Calu3 (cell line): ENCODE measurements at regions not wholly inside any gene's neighbourhood (a gene's known extent, or its start where the extent isn't known, plus 50 kb on each side); places are given as distances from the start of the nearest gene placed in this dataset.

Experiments
- BruUV-seq: library from RNA; stranded (reverse); fragments of 400-500 nt; replicated peaks from 2 replicates; lab custom pipeline; 2021; lab: Mats Ljungman, UMichigan
- CTCF ChIA-PET: fragments of 300-600 bp; sonication (Branson Sonifier 250); formaldehyde crosslinking; loops from one replicate; lab custom pipeline; 2022; ENCODE audit warnings: antibody characterized with exemption; lab: Charles Lee
- DNase-seq: peaks from one replicate; pipeline ENCODE4 v3.0.0; 2022
- H3K27ac Mint-ChIP-seq: one replicate; pipeline ENCODE4 v1.8.0; 2022; ENCODE audit warnings: mixed read lengths; ENCODE audit not compliant: unreplicated experiment
- H3K27me3 Mint-ChIP-seq: one replicate; pipeline ENCODE4 v1.8.0; 2022; ENCODE audit warnings: mixed read lengths; ENCODE audit not compliant: unreplicated experiment
- H3K36me3 Mint-ChIP-seq: one replicate; pipeline ENCODE4 v1.8.0; 2022; ENCODE audit warnings: mild to moderate bottlenecking, moderate library complexity, mixed read lengths; ENCODE audit not compliant: insufficient read depth, unreplicated experiment
- H3K4me1 Mint-ChIP-seq: one replicate; pipeline ENCODE4 v1.8.0; 2022; ENCODE audit warnings: mild to moderate bottlenecking, low read depth, mixed read lengths; ENCODE audit not compliant: unreplicated experiment
- H3K4me3 Mint-ChIP-seq: one replicate; pipeline ENCODE4 v1.8.0; 2022; ENCODE audit warnings: mild to moderate bottlenecking, low read depth, moderate library complexity, mixed read lengths; ENCODE audit not compliant: unreplicated experiment
- H3K9me3 Mint-ChIP-seq: one replicate; pipeline ENCODE4 v1.8.0; 2022; ENCODE audit warnings: low read depth, mixed read lengths; ENCODE audit not compliant: unreplicated experiment
- intact Hi-C: fragments of 100-400 bp; cut with micrococcal nuclease; formaldehyde crosslinking; loops from one replicate; pipeline ENCODE4 v1.10.0; 2022; ENCODE audit not compliant: unreplicated experiment
- TF ChIP-seq, protein P1 (sequence below): fragments of 200-600 bp; IDR thresholded peaks from one replicate; pipeline ENCODE4 v1.8.0; 2022; ENCODE audit warnings: antibody characterized with exemption; ENCODE audit not compliant: unreplicated experiment

DNA sequence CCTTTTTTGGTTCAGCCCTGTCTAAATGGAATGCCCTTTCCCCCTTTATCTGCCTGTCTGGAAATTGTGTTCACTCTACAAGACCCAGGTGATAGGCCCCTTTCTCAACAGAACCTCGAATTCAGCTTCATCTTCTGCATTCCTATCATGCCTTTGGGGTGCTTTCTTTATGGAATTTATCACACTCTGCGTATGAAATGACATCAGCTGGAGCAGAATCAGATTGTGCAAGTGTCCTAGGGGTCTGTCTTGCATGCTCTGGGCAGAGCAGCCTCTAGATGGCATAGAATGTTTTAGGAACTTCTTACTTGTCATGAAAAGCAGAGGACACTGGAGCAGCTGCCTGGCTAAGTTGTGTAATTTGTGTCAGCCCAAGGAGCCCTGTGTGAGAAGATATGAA is 84.9 kb downstream of the ISL1 start:
- CTCF ChIA-PET, result interaction anchor here (0.8 kb wide), 1 partner anchor 341 kb away, joined by 3 read pairs; no protein-coding TSS in a partner anchor
- Mint-ChIP-seq H3K27ac (no peak overlapping the region), H3K4me1 (peaks cover 38% of the 10 kb centered on the region), H3K27me3 (no peaks in the 10 kb centered on the region), H3K9me3 (no peaks in the 10 kb centered on the region), H3K36me3 (peaks cover 4% of the 10 kb centered on the region), H3K4me3 (no peak overlapping the region)
- intact Hi-C loops, result loop anchor here (5.0 to 10.0 kb wide), 4 partner anchors 36 to 497 kb away; no protein-coding TSS in a partner anchor
- BruUV-seq, result no TSS peak
- no peak for DNase-seq
- TF ChIP-seq, protein P1, sequence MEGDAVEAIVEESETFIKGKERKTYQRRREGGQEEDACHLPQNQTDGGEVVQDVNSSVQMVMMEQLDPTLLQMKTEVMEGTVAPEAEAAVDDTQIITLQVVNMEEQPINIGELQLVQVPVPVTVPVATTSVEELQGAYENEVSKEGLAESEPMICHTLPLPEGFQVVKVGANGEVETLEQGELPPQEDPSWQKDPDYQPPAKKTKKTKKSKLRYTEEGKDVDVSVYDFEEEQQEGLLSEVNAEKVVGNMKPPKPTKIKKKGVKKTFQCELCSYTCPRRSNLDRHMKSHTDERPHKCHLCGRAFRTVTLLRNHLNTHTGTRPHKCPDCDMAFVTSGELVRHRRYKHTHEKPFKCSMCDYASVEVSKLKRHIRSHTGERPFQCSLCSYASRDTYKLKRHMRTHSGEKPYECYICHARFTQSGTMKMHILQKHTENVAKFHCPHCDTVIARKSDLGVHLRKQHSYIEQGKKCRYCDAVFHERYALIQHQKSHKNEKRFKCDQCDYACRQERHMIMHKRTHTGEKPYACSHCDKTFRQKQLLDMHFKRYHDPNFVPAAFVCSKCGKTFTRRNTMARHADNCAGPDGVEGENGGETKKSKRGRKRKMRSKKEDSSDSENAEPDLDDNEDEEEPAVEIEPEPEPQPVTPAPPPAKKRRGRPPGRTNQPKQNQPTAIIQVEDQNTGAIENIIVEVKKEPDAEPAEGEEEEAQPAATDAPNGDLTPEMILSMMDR, result no peak

DNA sequence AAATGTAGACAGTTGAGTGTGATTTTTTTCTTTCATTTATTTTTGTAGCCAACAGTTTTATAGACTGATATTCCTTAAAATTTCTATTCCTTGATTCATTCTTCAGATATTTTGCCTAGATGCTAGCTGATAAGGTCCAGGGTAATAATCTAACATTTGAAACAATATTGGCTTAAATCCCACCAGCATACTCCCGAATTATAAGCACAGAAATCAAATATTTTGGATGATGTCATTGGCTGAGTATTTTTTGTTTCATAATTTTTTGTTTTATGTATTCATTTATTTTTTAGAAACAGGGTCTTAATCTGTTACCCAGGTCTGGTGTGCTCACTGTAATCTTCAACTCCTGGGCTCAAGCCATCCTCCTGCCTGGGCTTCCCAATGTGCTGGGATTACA is 88.4 kb downstream of the ISL1 start:
- Mint-ChIP-seq H3K27ac (no peak overlapping the region), H3K27me3 (no peaks in the 10 kb centered on the region), H3K4me3 (no peak overlapping the region), H3K9me3 (no peaks in the 10 kb centered on the region), H3K36me3 (no peaks in the 10 kb centered on the region), H3K4me1 (peaks cover 21% of the 10 kb centered on the region)
- BruUV-seq, result no TSS peak
- intact Hi-C loops, result no loop called here
- TF ChIP-seq, protein P1, result no peak
- CTCF ChIA-PET, result interaction anchor here (0.5 kb wide), 1 partner anchor 90 kb away, joined by 5 read pairs; no protein-coding TSS in a partner anchor
- no peak for DNase-seq

DNA sequence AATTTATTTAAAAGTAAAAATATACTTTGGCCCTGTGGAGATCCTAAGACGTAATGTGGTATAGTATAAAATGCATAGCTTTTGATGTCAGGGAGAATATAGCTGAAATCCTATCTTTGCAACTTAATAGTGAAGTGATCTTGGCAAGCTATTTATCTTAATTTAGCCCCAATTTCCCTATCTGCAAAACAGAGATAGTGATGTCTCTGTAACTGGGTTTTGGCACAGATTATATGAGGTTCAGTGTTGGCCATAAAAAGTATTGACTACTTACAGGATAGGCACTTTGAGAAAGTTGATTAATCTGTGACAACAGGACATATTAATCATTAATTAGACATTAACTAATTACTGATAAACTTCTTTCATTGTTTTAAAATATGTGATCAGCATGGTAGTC is 89.2 kb downstream of the ISL1 start:
- no peaks in the 10 kb centered on the region for H3K9me3 Mint-ChIP-seq
- no peaks in the 10 kb centered on the region for H3K36me3 Mint-ChIP-seq
- CTCF ChIA-PET, result no interaction called here
- H3K4me1 Mint-ChIP-seq, result peaks cover 14% of the 10 kb centered on the region
- no peak overlapping the region for H3K27ac Mint-ChIP-seq
- H3K27me3 Mint-ChIP-seq, result no peaks in the 10 kb centered on the region
- intact Hi-C loops, result no loop called here
- TF ChIP-seq, protein P1, result no peak
- H3K4me3 Mint-ChIP-seq, result no peak overlapping the region
- no TSS peak for BruUV-seq
- no peak for DNase-seq

DNA sequence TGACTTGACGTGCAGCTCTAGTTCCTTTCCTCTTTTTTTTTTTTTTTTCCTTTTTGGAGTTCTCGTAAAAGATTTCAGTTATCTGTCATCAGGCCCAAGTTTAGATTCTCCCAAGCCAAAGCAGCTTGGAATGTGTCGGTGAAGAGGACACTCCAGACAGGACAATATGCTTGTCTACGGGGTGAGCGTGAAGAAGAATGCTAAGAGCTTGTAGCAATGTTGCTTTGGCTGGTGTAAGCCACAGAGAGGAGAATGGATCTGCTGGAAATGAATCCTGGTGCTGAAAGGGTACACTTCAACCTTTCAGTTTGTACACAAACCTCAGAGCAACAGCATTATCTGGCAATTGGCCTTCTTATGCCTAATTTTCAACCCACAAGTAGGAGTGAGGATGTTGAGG is 92.4 kb downstream of the ISL1 start:
- BruUV-seq, result no TSS peak
- TF ChIP-seq, protein P1, result no peak
- DNase-seq, result no peak
- Mint-ChIP-seq H3K4me3 (no peak overlapping the region), H3K27ac (no peak overlapping the region), H3K4me1 (peaks cover 17% of the 10 kb centered on the region), H3K27me3 (no peaks in the 10 kb centered on the region), H3K9me3 (no peaks in the 10 kb centered on the region), H3K36me3 (no peaks in the 10 kb centered on the region)
- intact Hi-C loops, result no loop called here
- CTCF ChIA-PET, result interaction anchor here (0.6 kb wide), 1 partner anchor 12 kb away, joined by 3 read pairs; no protein-coding TSS in a partner anchor
